NB4 (cell line): ENCODE measurements at regions not wholly inside any gene's neighbourhood (a gene's known extent, or its start where the extent isn't known, plus 50 kb on each side); places are given as distances from the start of the nearest gene placed in this dataset.

Source experiments
- MYC ChIP-seq: IDR thresholded peaks from 2 replicates; pipeline ENCODE4 v1.6.1; 2011; ENCODE audit warnings: low read depth, low read length
- POLR2A ChIP-seq: IDR thresholded peaks from 2 replicates; pipeline ENCODE4 v1.6.1; 2011; ENCODE audit warnings: mild to moderate bottlenecking; ENCODE audit not compliant: insufficient read length; ENCODE audit errors: extremely low read depth
- TF ChIP-seq, protein P1 (sequence below): IDR thresholded peaks from one replicate; pipeline ENCODE4 v1.5.1; 2012; ENCODE audit warnings: low read depth, low read length

DNA sequence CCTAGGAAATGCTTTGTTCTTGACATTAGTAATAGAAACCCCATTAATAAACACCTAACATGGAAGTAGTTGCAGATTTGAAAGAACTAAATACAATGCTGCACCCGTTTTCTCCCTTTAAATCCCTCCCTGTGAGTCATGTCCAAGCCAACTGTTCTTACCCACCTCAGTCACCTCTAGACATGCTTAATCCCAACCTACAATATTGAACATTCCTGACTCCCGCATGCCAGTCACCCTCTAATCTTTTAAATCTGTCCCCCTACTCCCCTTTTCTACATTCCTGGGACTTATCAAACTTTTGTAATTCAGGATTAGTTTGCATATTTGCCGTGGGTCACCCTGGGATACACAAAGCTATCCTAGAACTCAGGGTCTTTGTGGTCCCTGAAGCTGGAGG is 374.6 kb downstream of the IRS1 start:
- TF ChIP-seq, protein P1, sequence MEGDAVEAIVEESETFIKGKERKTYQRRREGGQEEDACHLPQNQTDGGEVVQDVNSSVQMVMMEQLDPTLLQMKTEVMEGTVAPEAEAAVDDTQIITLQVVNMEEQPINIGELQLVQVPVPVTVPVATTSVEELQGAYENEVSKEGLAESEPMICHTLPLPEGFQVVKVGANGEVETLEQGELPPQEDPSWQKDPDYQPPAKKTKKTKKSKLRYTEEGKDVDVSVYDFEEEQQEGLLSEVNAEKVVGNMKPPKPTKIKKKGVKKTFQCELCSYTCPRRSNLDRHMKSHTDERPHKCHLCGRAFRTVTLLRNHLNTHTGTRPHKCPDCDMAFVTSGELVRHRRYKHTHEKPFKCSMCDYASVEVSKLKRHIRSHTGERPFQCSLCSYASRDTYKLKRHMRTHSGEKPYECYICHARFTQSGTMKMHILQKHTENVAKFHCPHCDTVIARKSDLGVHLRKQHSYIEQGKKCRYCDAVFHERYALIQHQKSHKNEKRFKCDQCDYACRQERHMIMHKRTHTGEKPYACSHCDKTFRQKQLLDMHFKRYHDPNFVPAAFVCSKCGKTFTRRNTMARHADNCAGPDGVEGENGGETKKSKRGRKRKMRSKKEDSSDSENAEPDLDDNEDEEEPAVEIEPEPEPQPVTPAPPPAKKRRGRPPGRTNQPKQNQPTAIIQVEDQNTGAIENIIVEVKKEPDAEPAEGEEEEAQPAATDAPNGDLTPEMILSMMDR, result no peak
- no peak for TF ChIP-seq POLR2A
- TF ChIP-seq MYC, result no peak
